CD4-positive, alpha-beta T cell treated with Interleukin-15 for 4 hours (primary cell): ENCODE measurements at regions not wholly inside any gene's neighbourhood (a gene's known extent, or its start where the extent isn't known, plus 50 kb on each side); places are given as distances from the start of the nearest gene placed in this dataset.
"Not testable (repeated sequence)": the region's sequence is repeated elsewhere in the genome, so short reads cannot be mapped to it uniquely, and the experiment has no call there.

Source experiments
- DNase-seq: peaks from one replicate; pipeline ENCODE4 v3.0.0-alpha.2; 2020; ENCODE audit warnings: low spot score

GRCh38 chr9:135358552-135358940 lies 121.0 kb upstream of the PPP1R26 start:
- DNase-seq = no peak

DNA sequence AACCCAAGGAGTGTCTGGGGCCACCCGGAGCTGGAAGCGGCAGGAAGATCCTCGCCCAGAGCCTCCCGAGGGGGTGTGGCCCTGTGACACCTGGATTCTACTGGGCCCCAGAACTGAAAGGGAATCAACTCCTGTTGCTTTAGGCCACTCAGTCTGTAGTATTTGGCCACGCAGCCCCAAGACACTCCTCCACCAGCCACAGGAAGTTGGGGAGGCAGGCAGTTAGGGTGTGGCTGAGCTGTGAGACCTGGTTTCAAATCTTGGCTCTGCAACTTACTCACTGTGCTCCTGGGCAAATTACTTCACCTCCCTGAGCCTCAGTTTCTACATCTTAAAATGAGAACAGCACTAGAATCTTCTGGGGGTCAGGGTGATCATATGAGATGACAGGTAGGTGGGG lies 119.8 kb upstream of the PPP1R26 start:
- no peak for DNase-seq

DNA sequence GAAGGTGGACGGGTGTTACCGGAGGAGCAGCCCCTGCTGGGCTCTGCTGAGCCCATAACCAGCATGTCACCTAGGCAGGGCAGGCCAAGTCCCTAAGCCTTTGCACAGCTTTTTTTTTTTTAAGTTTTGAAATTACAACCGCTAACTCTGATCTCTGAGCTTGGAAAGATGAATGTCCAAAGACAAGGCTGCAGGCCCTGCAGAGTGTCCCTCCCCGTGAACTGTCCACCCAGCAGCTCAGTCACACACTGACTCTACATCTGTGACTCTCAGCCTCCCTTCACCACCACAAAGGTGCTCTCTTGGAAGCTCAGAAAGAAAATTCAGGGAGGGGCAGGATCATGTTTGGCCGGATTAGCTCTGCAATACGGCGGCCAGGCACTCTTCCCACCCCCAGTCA lies 119.0 kb upstream of the PPP1R26 start:
- no peak for DNase-seq

- DNase-seq = not testable (repeated sequence)
These were observed 117.9 kb upstream of the PPP1R26 start for GRCh38 chr9:135361668-135362067.

DNA sequence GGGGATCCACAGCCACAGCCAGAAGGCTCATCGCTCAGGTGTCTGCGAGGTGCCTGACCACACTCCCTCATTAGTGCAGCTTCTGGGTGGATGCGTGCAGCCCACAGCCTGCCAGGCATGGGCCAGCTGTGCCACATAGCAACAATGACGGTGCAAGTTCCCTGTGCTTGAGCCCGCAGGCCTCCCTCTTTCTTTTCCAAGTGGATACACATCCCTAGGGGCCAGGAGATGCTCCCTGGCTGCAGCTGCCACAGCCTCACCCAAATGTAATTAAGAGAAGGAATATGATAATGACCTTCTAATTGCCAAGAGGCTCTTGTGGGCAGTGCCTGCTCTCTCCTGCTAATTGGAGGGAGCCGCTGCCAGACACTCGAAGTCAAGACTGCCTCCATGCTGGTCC lies 116.0 kb upstream of the PPP1R26 start:
- no peak for DNase-seq

DNA sequence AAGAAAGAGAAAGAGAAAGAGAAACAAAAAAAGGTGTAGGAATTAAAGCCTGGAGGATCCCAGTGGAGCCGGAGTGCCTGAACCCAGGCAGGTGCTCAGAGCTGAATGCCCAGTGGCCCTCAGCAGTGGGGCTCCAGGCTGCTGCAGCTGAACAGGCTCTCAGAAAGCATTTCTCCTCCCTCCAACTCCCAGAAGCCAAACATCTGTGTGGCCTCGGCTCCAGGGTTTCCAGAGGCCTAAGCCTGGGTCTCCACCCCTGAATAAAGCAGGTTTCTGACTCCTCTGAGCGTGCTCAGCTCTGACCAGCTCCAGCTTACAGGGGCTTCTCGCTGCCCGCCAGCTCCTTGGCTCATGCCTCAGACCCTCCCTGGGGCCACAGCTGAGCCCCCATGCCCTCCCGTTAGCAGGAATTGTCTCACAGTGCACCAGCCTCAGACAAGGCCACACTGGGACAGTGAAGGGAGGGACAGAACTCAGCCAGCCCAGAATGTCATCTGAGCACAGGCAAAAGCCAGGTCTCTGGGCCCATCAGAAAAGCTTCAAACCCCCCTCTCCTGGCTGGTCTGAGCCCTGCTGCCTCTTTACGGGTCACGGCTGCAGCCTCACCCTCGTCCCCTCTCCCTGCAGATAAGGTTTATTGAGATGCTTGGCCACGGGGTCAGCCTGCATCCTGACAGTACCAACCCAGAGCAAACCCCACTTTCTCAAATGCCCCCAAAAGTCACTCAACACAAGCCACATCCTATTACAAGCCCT lies 114.4 kb upstream of the PPP1R26 start:
- no peak for DNase-seq

DNA sequence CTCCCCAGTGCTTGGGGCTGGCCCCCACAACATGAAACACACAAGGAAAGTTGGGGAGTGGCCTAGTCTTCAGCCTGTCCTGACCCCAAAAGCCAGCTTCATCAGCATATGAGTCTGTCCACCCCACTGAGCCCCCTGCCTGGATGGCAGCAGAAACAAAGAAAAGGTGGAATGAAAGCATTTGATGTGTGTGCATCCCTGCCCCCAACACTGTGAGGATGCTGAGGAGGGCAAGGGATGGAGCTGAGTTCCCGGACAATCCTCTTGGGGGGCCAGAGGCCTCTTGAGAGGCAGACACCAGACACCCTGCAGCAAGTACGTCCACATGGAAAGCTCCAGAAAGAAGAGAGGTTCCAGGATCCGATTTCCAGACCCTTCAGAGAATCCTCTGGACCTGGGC lies 113.5 kb upstream of the PPP1R26 start:
- DNase-seq = no peak

DNA sequence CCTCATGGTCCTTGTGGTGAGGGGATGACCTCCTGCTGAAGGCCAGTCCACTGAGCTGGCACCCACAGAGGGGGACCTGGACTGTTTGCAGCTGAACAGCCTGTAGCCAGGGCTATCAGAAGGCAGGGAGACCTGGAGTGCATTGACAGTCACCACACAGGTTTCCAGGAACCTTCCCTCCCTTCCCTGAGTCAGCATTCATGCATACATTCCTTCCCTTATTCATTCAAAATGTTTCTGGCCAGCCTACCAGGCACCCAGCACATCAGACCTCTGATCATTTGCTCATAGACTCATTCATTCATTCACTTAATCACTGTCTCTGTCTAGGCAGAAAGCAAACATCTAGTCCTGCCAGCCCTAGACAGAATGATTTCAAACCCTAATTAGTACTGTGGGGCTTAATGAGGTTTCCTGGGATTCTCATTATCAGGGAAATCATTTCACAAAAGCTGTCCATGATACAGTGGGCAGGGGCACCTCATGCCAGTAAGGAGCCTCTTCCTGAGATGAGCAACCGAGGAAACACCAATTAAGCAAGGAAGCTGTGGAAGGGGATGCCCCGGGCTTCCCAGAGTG lies 110.1 kb upstream of the PPP1R26 start:
- no peak for DNase-seq

- no peak for DNase-seq
These were observed 108.9 kb upstream of the PPP1R26 start for GRCh38 chr9:135370411-135371375.

- no peak for DNase-seq
These were observed 108.0 kb upstream of the PPP1R26 start for GRCh38 chr9:135371535-135371934.

DNA sequence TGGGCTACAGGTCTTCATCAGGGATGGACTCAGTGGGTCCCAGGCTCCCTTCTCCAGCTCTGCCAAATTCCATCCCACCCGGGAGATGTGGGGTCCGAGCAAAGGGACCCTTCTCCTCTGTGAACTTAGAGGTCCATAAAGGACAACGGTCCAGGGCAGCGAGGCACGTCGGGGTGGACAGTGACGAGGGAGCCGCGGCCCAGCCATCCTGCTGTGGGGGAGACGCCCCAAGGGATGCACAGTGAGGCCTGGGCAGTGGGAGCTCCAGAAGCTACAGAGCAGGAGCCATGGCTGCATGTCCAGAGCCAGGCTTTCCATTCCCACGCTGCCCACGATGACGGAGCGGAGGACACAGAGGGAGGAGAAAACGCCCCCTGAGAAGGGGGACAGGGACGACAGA lies 107.5 kb upstream of the PPP1R26 start:
- no peak for DNase-seq

DNA sequence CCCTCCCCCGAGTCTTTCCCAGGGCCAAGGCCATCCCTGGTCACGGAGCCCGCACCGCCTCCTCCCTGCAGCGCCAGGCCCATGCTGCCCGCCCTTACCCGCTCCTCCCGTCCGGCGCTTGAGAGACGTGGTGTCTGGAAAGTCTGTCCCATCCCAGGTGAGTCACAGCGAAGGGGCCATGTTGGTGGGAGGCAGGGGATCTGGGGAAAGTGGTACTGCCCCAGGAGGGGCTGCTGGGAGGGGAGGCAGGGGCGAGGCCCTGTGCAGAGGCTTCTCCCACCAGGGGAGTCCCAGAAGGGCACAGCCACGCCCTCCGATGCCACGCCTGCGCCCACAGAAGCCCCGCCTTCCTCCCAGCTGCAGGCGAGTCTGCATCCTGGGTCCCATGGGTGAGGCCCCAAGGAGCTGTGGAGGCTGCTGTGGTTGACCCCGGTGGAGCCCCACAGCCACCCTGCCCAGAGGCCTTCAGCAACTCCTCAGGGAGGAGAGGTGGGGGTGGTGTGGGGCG lies 107.0 kb upstream of the PPP1R26 start:
- no peak for DNase-seq

DNA sequence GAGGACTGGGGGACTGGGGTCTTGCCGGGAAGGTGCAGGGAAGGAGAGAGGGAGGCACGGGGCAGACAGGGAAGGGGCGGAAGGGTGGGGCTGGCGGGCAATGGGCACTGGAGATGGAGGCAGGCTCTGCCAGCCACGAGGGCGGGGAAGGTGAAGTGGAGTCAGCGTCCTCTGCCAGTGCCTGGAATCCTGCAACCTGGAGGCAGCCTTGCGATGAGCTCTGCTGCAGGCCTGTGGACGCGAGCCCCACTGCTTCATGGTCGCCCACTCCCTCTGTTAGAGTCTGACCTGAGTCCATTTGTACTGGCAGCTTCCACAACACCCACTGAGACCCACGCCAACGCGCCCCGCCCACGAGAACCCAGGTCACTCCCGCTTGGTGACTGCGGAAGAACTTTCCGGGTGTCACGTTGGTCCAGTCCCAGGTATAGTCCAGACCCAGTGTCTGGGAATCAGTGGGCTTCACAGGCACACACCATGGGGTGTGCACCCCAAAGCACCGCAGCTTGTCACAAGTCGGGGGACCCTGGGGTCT lies 106.4 kb upstream of the PPP1R26 start:
- DNase-seq = no peak

- no peak for DNase-seq
These were observed 105.8 kb upstream of the PPP1R26 start for GRCh38 chr9:135373820-135374219.

GRCh38 chr9:135374591-135374990 lies 105.0 kb upstream of the PPP1R26 start:
- DNase-seq = no peak

DNA sequence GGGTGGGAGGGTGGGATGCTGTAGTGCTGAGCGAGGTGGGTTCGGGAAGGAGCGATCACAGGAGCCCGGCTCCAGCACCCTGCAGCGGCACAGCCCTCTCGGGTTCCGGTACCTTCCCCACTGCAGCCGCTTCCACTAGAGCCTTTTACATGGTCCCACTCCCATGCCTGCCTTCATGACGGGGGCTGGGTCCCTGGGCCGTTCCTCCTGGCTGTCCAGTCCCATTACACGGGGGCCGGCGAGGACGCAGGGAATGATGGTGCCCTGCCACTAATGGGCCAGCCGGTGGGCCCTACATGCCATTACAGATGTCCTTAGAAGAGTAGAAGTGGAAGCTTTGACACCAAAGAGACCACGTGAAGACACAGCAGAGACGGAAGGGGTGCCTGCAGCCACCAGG lies 104.6 kb upstream of the PPP1R26 start:
- no peak for DNase-seq

DNA sequence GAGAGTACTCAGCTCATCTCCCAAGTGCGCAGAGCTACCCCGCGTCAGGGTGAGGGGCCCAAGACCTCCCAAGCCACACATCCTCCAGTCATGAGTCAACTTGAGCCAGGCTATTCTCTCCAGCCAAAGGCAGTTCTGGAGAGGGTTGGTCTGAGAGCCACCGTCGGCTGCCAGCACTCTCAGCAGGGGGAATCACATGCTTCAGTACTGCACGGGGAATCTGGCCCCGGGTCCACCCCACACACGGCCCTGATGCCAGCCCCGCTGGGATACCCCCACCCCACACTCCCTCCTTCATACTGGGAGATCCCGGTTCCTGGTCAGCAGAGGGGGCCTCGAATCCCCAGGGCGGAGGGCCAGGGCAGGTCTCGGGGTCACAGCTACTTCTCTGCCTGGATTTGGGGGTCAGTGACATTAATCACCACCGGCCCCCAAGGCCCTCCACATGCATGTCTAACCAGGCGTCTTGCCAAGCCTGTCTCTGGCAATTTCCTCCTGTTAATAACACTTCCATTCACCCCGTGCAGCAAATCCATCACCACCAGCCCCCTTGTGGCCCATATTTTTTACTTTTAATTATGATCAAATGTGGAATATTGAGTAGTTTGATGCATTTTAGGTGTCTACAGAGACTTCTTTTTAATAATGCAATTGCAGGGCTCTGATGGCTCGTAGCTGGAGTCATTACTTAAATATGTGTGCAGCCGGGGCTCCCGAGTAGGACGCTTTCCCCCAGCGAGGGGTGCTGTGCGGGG lies 102.9 kb upstream of the PPP1R26 start:
- no peak for DNase-seq

DNA sequence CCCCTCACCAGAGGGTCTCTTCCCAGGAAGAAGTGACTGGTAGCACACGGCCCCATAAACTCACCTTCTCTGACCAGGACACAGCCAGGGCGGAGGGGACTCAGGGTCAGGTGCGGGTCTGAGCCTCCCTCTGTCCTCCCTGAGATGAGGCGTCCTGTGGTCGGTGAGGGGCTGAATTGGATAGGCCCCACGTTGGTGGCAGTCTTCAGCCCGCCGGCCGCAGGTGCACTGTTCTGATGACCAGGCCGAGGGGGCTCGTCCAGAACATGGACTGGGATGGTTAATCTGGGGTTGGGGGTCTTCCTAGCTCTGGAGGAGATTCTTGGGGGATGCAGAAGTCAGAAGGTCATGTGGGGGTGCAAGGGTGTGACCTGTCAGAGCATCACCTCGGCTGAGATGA lies 102.2 kb upstream of the PPP1R26 start:
- no peak for DNase-seq

GRCh38 chr9:135378751-135379150 lies 100.8 kb upstream of the PPP1R26 start:
- no peak for DNase-seq

DNA sequence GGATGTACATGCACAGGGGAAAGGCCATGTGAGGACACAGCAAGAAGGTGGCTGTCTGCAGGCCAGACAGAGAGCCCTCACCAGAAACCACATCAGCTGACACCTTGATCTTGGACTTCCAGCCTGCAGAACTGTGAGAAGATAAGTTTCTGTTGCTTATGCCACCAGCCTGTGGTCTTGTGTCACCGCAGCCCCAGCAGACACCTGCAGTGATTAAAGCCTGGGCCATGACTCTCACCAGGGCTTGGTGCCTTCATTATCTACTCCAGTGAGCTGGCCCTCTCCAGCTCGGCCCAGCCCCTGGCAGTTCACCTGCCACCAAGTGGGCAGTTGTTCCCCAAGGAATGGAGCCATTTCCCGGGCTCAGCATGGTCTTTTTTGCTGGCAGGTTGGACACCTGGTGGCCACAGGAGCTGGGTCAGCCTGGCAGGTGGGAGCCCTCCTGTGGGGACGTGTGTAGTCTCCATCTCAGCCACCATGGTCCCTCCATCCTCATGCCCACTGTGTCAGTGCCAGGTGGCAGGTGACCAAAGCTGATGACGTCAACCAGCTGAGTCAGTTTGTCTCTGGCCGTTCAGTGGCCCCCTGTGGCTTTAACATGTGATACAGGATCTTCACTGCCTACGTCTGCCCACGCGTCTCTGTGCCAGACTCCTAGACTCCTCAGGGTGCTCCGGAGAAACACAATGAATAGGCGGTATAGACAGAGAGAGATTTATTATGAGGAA lies 99.9 kb upstream of the PPP1R26 start:
- no peak for DNase-seq
